ENCODE measurements at regions not wholly inside any gene's neighbourhood (a gene's known extent, or its start where the extent isn't known, plus 50 kb on each side); places are given as distances from the start of the nearest gene placed in this dataset.

DNA sequence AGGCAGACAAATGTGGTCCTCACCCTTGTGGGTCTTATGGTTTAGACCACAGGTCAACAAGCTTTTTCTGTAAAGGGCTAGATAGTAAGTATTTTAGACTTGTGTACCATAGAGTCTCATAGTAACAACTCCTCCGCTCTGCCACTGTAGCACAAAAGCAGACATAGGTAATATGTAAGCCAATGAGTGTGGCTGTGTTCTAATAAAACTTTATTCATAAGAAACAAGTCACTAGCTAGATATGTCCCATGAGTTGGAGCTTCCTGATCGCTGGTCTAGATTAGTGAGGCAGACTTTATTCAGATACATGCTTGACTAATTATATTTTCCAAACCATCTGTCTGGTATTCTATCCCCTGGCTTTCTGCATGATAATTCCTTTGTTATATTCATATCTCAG, 196.4 kb upstream of the TSHZ2 start:
- Histone ChIP-seq H3K23ac (ENCODE audit: insufficient read length) (no peak overlapping the region), H2BK20ac (ENCODE audit: low read length) (no peak overlapping the region), H4K5ac (ENCODE audit: insufficient read length, low read depth, low read length) (no peak overlapping the region), H3K4me3 (ENCODE audit: extremely low read depth in 1 of 4, insufficient read depth in 2 of 4, low read depth in 3 of 4, low read length in 4 of 4) (no peak overlapping the region), H2BK120ac (replicated peaks; ENCODE audit: low read depth, low read length) (no peak overlapping the region), H3K79me2 (ENCODE audit: control insufficient read depth in 1 of 2, insufficient read depth in 2 of 2, low read length in 2 of 2) (no peaks in the 10 kb centered on the region), H3K4ac (replicated peaks; ENCODE audit: insufficient read length, low read depth, low read length) (no peak overlapping the region), H2BK15ac (ENCODE audit: low read length) (no peak overlapping the region), H3K56ac (replicated peaks; ENCODE audit: insufficient read length, low read depth, low read length) (no peak overlapping the region), H3K4me2 (ENCODE audit: insufficient read depth in 1 of 2, low read depth in 2 of 2, low read length in 2 of 2) (no peak overlapping the region), H2AK5ac (ENCODE audit: low read depth, low read length) (no peak overlapping the region), H3K79me1 (ENCODE audit: low read depth, low read length) (no peaks in the 10 kb centered on the region; the same call in 1 of the 2 replicates), H2AFZ (ENCODE audit: low read length) (no peak overlapping the region), H2BK12ac (ENCODE audit: low read depth, low read length) (no peak overlapping the region), H3K9ac (replicated peaks in 1 of 4; ENCODE audit: extremely low read depth in 1 of 4, low read depth in 3 of 4, low read length in 3 of 4) (no peak overlapping the region), H3K18ac (ENCODE audit: extremely low read depth, low read length) (no peak overlapping the region), H3K27ac (ENCODE audit: low read depth, low read length) (no peak overlapping the region), H3K4me1 (replicated peaks in 1 of 4; ENCODE audit: control insufficient read depth in 3 of 4, insufficient read depth in 4 of 4, low read length in 3 of 4) (no peaks in the 10 kb centered on the region), H3K14ac (ENCODE audit: insufficient read length) (no peak overlapping the region), H4K91ac (replicated peaks; ENCODE audit: insufficient read length, low read length) (no peak overlapping the region), H3K27me3 (replicated peaks in 1 of 4; ENCODE audit: control insufficient read depth in 3 of 4, extremely low read depth in 1 of 4, insufficient read depth in 3 of 4, low read length in 3 of 4) (no peaks in the 10 kb centered on the region), H3K23me2 (ENCODE audit: low read depth, low read length) (no peaks in the 10 kb centered on the region), H3K36me3 (ENCODE audit: control insufficient read depth in 2 of 4, insufficient read depth in 4 of 4, low read length in 3 of 4) (no peaks in the 10 kb centered on the region), H3K9me3 (ENCODE audit: insufficient read depth in 2 of 2, low read depth in 1 of 2, low read length in 1 of 2) (no peaks in the 10 kb centered on the region), H2BK5ac (ENCODE audit: low read depth, low read length) (no peak overlapping the region), H4K20me1 (replicated peaks in 1 of 2; ENCODE audit: control insufficient read depth in 1 of 2, insufficient read depth in 2 of 2, low read length in 2 of 2) (no peaks in the 10 kb centered on the region), H4K8ac (ENCODE audit: extremely low read depth, insufficient read depth, low read length) (no peak overlapping the region)
- ChIA-PET POLR2A (ENCODE audit: partially characterized antibody) (no interaction called here), CTCF (ENCODE audit: partially characterized antibody) (interaction anchor here (1.2 kb wide), 1 partner anchor 8 kb away, joined by 3 read pairs; no protein-coding TSS in a partner anchor)
- 91% methylated on average over 2 of the region's 2 CpGs; no CpG with 5 or more reads in 1 of the 2 experiments for WGBS, 2 experiments (ENCODE audit: extremely low coverage in 1 of 2, insufficient coverage in 1 of 2, insufficient read length in 1 of 2, insufficient replicate concordance in 2 of 2, low coverage in 1 of 2, low lambda C conversion rate in 2 of 2, missing lambda C conversion rate in 1 of 2)
- DNase-seq (ENCODE audit: low read depth in 1 of 2, low spot score in 2 of 2) (no peak), FAIRE-seq (no peak)
- TF ChIP-seq FOSL1 (IDR thresholded peaks at IDR 0.05; ENCODE audit: insufficient read depth, low read depth, low read length) = no peak
- TF ChIP-seq EGR1 (IDR thresholded peaks at IDR 0.05; ENCODE audit: borderline replicate concordance, low read depth, low read length) = no peak
- TF ChIP-seq SIRT6 (IDR thresholded peaks at IDR 0.05; ENCODE audit: low read length) = no peak
- TF ChIP-seq RAD21 (IDR thresholded peaks at IDR 0.05 in 1 of 2, conservative IDR thresholded peaks at IDR 0.05 in 1 of 2; ENCODE audit: low read depth in 2 of 2, low read length in 2 of 2) = no peak
- TF ChIP-seq SP1 (IDR thresholded peaks at IDR 0.05; ENCODE audit: low read depth, low read length) = no peak

Measured in H1 (cell line).